Thoracic aorta (tissue), 2 donors: ENCODE measurements at regions not wholly inside any gene's neighbourhood (a gene's known extent, or its start where the extent isn't known, plus 50 kb on each side); places are given as distances from the start of the nearest gene placed in this dataset.

Experiments used
- ATAC-seq: fragments of 150-250 bp; one replicate; pipeline ENCODE4 v1.8.0; 2017; ENCODE audit warnings: low read depth; ENCODE audit not compliant: insufficient number of reproducible peaks, low FRiP score
- DNase-seq: peaks from one replicate; pipeline ENCODE4 v3.0.0-alpha.2; 2020; ENCODE audit warnings: low spot score
- H3K27ac ChIP-seq, 2 donors: fragments of 200-600 bp; sonication (generic); 1 replicate in 1 of 2; 2 replicates in 1 of 2; pipeline ENCODE4 v1.5.1; 2016; ENCODE audit warnings: mild to moderate bottlenecking in 2 of 2, moderate library complexity in 2 of 2
- H3K27me3 ChIP-seq: fragments of 200-600 bp; sonication (generic); replicated peaks from 2 replicates; pipeline ENCODE4 v1.6.0; 2016; ENCODE audit warnings: mild to moderate bottlenecking; ENCODE audit not compliant: insufficient read depth
- H3K36me3 ChIP-seq: fragments of 200-600 bp; sonication (generic); one replicate; pipeline ENCODE4 v1.5.1; 2016
- H3K4me1 ChIP-seq, 2 donors: fragments of 200-600 bp; sonication (generic); 1 replicate in 1 of 2; 2 replicates in 1 of 2; pipeline versions ENCODE4 v1.5.1 to v1.6.0; 2016; ENCODE audit warnings: low read depth in 2 of 2, mild to moderate bottlenecking in 1 of 2; ENCODE audit not compliant: control insufficient read depth in 1 of 2
- H3K4me3 ChIP-seq: fragments of 200-600 bp; sonication (generic); 2 replicates; pipeline ENCODE4 v1.5.1; 2016; ENCODE audit warnings: mild to moderate bottlenecking
- H3K9me3 ChIP-seq: fragments of 200-600 bp; sonication (generic); 2 replicates; pipeline ENCODE4 v1.5.1; 2016
- CTCF ChIP-seq: fragments of 200-600 bp; sonication (generic); IDR thresholded peaks from one replicate; pipeline ENCODE4 v1.5.1; 2019; ENCODE audit warnings: antibody characterized with exemption

- no peaks in the 10 kb centered on the region for H3K4me1 ChIP-seq
- no peak overlapping the region for H3K27ac ChIP-seq
- H3K36me3 ChIP-seq: no peaks in the 10 kb centered on the region
- ATAC-seq: no peak
- DNase-seq: no peak
- H3K4me3 ChIP-seq: no peak overlapping the region
- H3K9me3 ChIP-seq: no peaks in the 10 kb centered on the region
- no peaks in the 10 kb centered on the region for H3K27me3 ChIP-seq
- TF ChIP-seq CTCF: no peak
Measured at GRCh38 chr12:82176026-82176425, 182.2 kb downstream of the CCDC59 start.

- H3K9me3 ChIP-seq: no peaks in the 10 kb centered on the region
- H3K36me3 ChIP-seq: no peaks in the 10 kb centered on the region
- no peaks in the 10 kb centered on the region for H3K4me1 ChIP-seq
- no peak for ATAC-seq
- H3K27me3 ChIP-seq: no peaks in the 10 kb centered on the region
- no peak for DNase-seq
- H3K27ac ChIP-seq: no peak overlapping the region
- TF ChIP-seq CTCF: no peak
- no peak overlapping the region for H3K4me3 ChIP-seq
Measured at GRCh38 chr12:82174936-82175335, 183.3 kb downstream of the CCDC59 start.

DNA sequence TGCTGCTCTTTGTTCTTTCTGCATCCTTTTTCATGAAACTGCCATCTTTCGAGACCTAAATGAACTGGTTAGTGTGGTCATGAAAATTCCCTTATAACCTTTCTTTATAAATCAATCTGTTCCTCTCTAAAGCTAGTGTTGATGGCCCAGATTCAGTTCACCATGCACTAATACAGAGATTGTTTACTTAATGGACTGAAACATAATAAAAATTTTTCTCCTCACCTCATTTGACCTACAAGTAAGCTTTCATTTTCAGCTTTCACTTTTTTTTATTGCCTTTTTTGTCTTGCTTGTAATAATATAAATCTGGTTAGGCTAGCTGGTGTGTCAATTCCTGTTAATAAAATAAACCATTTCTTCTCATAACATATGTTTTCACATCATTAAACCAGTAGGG lies 183.8 kb downstream of the CCDC59 start:
- Histone ChIP-seq H3K36me3 (no peaks in the 10 kb centered on the region), H3K27ac (no peak overlapping the region), H3K4me3 (no peak overlapping the region), H3K9me3 (no peaks in the 10 kb centered on the region), H3K4me1 (no peaks in the 10 kb centered on the region), H3K27me3 (no peaks in the 10 kb centered on the region)
- no peak for DNase-seq
- TF ChIP-seq CTCF: no peak
- no peak for ATAC-seq

GRCh38 chr12:82149045-82149444 lies 209.1 kb downstream of the CCDC59 start:
- Histone ChIP-seq H3K9me3 (no peaks in the 10 kb centered on the region), H3K4me3 (no peak overlapping the region), H3K27me3 (no peaks in the 10 kb centered on the region), H3K27ac (no peak overlapping the region), H3K36me3 (no peaks in the 10 kb centered on the region), H3K4me1 (no peaks in the 10 kb centered on the region)
- TF ChIP-seq CTCF: no peak
- DNase-seq (no peak), ATAC-seq (no peak)

GRCh38 chr12:82146740-82147139 lies 211.4 kb downstream of the CCDC59 start:
- DNase-seq: no peak
- ATAC-seq: no peak
- Histone ChIP-seq H3K36me3 (no peaks in the 10 kb centered on the region), H3K4me1 (no peaks in the 10 kb centered on the region), H3K9me3 (no peaks in the 10 kb centered on the region), H3K27ac (no peak overlapping the region), H3K4me3 (no peak overlapping the region), H3K27me3 (no peaks in the 10 kb centered on the region)
- no peak for TF ChIP-seq CTCF
